ENCODE measurements at regions not wholly inside any gene's neighbourhood (a gene's known extent, or its start where the extent isn't known, plus 50 kb on each side); places are given as distances from the start of the nearest gene placed in this dataset.

- Histone ChIP-seq H3K23ac (ENCODE audit: low read length) (no peak overlapping the region), H2AK5ac (ENCODE audit: low read length) (no peak overlapping the region), H3K4ac (ENCODE audit: low read depth, low read length) (no peak overlapping the region), H4K8ac (ENCODE audit: low read depth, low read length) (no peak overlapping the region), H4K91ac (ENCODE audit: low read depth, low read length) (no peak overlapping the region), H3K4me2 (ENCODE audit: low read length) (no peak overlapping the region), H3K4me1 (ENCODE audit: control insufficient read depth in 1 of 2, insufficient read depth in 2 of 2, low read length in 2 of 2) (no peaks in the 10 kb centered on the region), H3K79me1 (ENCODE audit: low read length) (no peaks in the 10 kb centered on the region), H3K4me3 (ENCODE audit: low read depth, low read length) (no peak overlapping the region), H4K12ac (ENCODE audit: low read depth, low read length) (no peak overlapping the region), H3K18ac (ENCODE audit: low read length) (no peak overlapping the region), H3K14ac (ENCODE audit: low read length) (no peak overlapping the region), H3K79me2 (ENCODE audit: control insufficient read depth, insufficient read depth, low read length, poor library complexity) (no peaks in the 10 kb centered on the region), H2BK120ac (ENCODE audit: insufficient read depth, low read length, poor library complexity) (no peak overlapping the region), H2BK12ac (ENCODE audit: low read length) (no peak overlapping the region), H3K9ac (ENCODE audit: low read length) (no peak overlapping the region), H3K36me3 (ENCODE audit: control insufficient read depth in 1 of 2, insufficient read depth in 2 of 2, low read length in 2 of 2) (no peaks in the 10 kb centered on the region), H3K27me3 (ENCODE audit: insufficient read depth, low read length) (no peaks in the 10 kb centered on the region), H2BK5ac (ENCODE audit: low read depth, low read length, poor library complexity) (no peak overlapping the region), H2AFZ (ENCODE audit: insufficient read depth, low read length, poor library complexity) (no peak overlapping the region), H3K9me3 (ENCODE audit: insufficient read depth, low read depth, low read length) (no peaks in the 10 kb centered on the region), H3K27ac (ENCODE audit: low read depth, low read length) (no peak overlapping the region)
- no peak for DNase-seq
- no CpG with 5 or more reads among the region's 2 CpGs for WGBS (ENCODE audit: extremely low coverage, insufficient coverage, insufficient read length)
Observed at GRCh38 chr11:104522123-104522522, 358.2 kb upstream of the PDGFD start.

GRCh38 chr11:104510169-104510568 lies 346.2 kb upstream of the PDGFD start:
- H2BK5ac ChIP-seq (ENCODE audit: low read depth, low read length, poor library complexity): no peak overlapping the region
- H3K23ac ChIP-seq (ENCODE audit: low read length): no peak overlapping the region
- H3K27me3 ChIP-seq (ENCODE audit: insufficient read depth, low read length): no peaks in the 10 kb centered on the region
- peaks cover 0 to 1% of the 10 kb centered on the region in 2 experiments for H3K4me1 ChIP-seq (ENCODE audit: control insufficient read depth in 1 of 2, insufficient read depth in 2 of 2, low read length in 2 of 2)
- H4K91ac ChIP-seq (ENCODE audit: low read depth, low read length): no peak overlapping the region
- WGBS (ENCODE audit: extremely low coverage, insufficient coverage, insufficient read length): no CpG with 5 or more reads among the region's 2 CpGs
- no peak overlapping the region for H3K4me3 ChIP-seq (ENCODE audit: low read depth, low read length)
- no peak overlapping the region for H3K27ac ChIP-seq (ENCODE audit: low read depth, low read length)
- no peaks in the 10 kb centered on the region for H3K79me2 ChIP-seq (ENCODE audit: control insufficient read depth, insufficient read depth, low read length, poor library complexity)
- no peaks in the 10 kb centered on the region for H3K36me3 ChIP-seq (ENCODE audit: control insufficient read depth in 1 of 2, insufficient read depth in 2 of 2, low read length in 2 of 2)
- no peak overlapping the region for H4K12ac ChIP-seq (ENCODE audit: low read depth, low read length)
- H3K4me2 ChIP-seq (ENCODE audit: low read length): no peak overlapping the region
- no peak overlapping the region for H2BK120ac ChIP-seq (ENCODE audit: insufficient read depth, low read length, poor library complexity)
- H2BK12ac ChIP-seq (ENCODE audit: low read length): no peak overlapping the region
- no peak overlapping the region for H4K8ac ChIP-seq (ENCODE audit: low read depth, low read length)
- H3K79me1 ChIP-seq (ENCODE audit: low read length): no peaks in the 10 kb centered on the region
- H3K14ac ChIP-seq (ENCODE audit: low read length): no peak overlapping the region
- no peak overlapping the region for H3K9ac ChIP-seq (ENCODE audit: low read length)
- no peak overlapping the region for H3K18ac ChIP-seq (ENCODE audit: low read length)
- no peak overlapping the region for H3K4ac ChIP-seq (ENCODE audit: low read depth, low read length)
- no peak overlapping the region for H2AFZ ChIP-seq (ENCODE audit: insufficient read depth, low read length, poor library complexity)
- H3K9me3 ChIP-seq (ENCODE audit: insufficient read depth, low read depth, low read length): no peaks in the 10 kb centered on the region
- H2AK5ac ChIP-seq (ENCODE audit: low read length): no peak overlapping the region
- DNase-seq: no peak

GRCh38 chr11:104490182-104490581 lies 326.2 kb upstream of the PDGFD start:
- H3K27ac ChIP-seq (ENCODE audit: low read depth, low read length): no peak overlapping the region

GRCh38 chr11:104488561-104488960 lies 324.6 kb upstream of the PDGFD start:
- Histone ChIP-seq H3K18ac (ENCODE audit: low read length) (no peak overlapping the region), H3K14ac (ENCODE audit: low read length) (no peak overlapping the region), H4K8ac (ENCODE audit: low read depth, low read length) (no peak overlapping the region), H3K4me3 (ENCODE audit: low read depth, low read length) (no peak overlapping the region), H3K4me2 (ENCODE audit: low read length) (no peak overlapping the region), H3K27me3 (ENCODE audit: insufficient read depth, low read length) (no peaks in the 10 kb centered on the region), H3K23ac (ENCODE audit: low read length) (no peak overlapping the region), H4K12ac (ENCODE audit: low read depth, low read length) (no peak overlapping the region), H3K9me3 (ENCODE audit: insufficient read depth, low read depth, low read length) (peaks cover 4% of the 10 kb centered on the region), H2BK5ac (ENCODE audit: low read depth, low read length, poor library complexity) (no peak overlapping the region), H2BK120ac (ENCODE audit: insufficient read depth, low read length, poor library complexity) (no peak overlapping the region), H2AK5ac (ENCODE audit: low read length) (no peak overlapping the region), H3K4me1 (ENCODE audit: control insufficient read depth in 1 of 2, insufficient read depth in 2 of 2, low read length in 2 of 2) (no peaks in the 10 kb centered on the region), H3K9ac (ENCODE audit: low read length) (no peak overlapping the region), H3K79me1 (ENCODE audit: low read length) (no peaks in the 10 kb centered on the region), H4K91ac (ENCODE audit: low read depth, low read length) (no peak overlapping the region), H3K36me3 (ENCODE audit: control insufficient read depth in 1 of 2, insufficient read depth in 2 of 2, low read length in 2 of 2) (no peaks in the 10 kb centered on the region), H3K4ac (ENCODE audit: low read depth, low read length) (no peak overlapping the region), H2AFZ (ENCODE audit: insufficient read depth, low read length, poor library complexity) (no peak overlapping the region), H3K79me2 (ENCODE audit: control insufficient read depth, insufficient read depth, low read length, poor library complexity) (no peaks in the 10 kb centered on the region), H3K27ac (ENCODE audit: low read depth, low read length) (no peak overlapping the region), H2BK12ac (ENCODE audit: low read length) (no peak overlapping the region)
- no peak for DNase-seq
- no CpG with 5 or more reads among the region's 3 CpGs for WGBS (ENCODE audit: extremely low coverage, insufficient coverage, insufficient read length)

More at GRCh38 chr11:104490182-104490581, 326.2 kb upstream of the PDGFD start:
- Histone ChIP-seq H3K36me3 (ENCODE audit: control insufficient read depth in 1 of 2, insufficient read depth in 2 of 2, low read length in 2 of 2) (no peaks in the 10 kb centered on the region), H4K91ac (ENCODE audit: low read depth, low read length) (no peak overlapping the region), H3K4me1 (ENCODE audit: control insufficient read depth in 1 of 2, insufficient read depth in 2 of 2, low read length in 2 of 2) (no peaks in the 10 kb centered on the region), H2AFZ (ENCODE audit: insufficient read depth, low read length, poor library complexity) (no peak overlapping the region), H3K14ac (ENCODE audit: low read length) (no peak overlapping the region), H3K9ac (ENCODE audit: low read length) (no peak overlapping the region), H4K8ac (ENCODE audit: low read depth, low read length) (no peak overlapping the region), H3K4me3 (ENCODE audit: low read depth, low read length) (no peak overlapping the region), H3K27me3 (ENCODE audit: insufficient read depth, low read length) (no peaks in the 10 kb centered on the region), H2BK120ac (ENCODE audit: insufficient read depth, low read length, poor library complexity) (no peak overlapping the region), H3K4me2 (ENCODE audit: low read length) (no peak overlapping the region), H2BK5ac (ENCODE audit: low read depth, low read length, poor library complexity) (no peak overlapping the region), H3K4ac (ENCODE audit: low read depth, low read length) (no peak overlapping the region), H3K18ac (ENCODE audit: low read length) (no peak overlapping the region), H3K23ac (ENCODE audit: low read length) (no peak overlapping the region), H3K79me1 (ENCODE audit: low read length) (no peaks in the 10 kb centered on the region), H2BK12ac (ENCODE audit: low read length) (no peak overlapping the region), H2AK5ac (ENCODE audit: low read length) (no peak overlapping the region), H3K79me2 (ENCODE audit: control insufficient read depth, insufficient read depth, low read length, poor library complexity) (no peaks in the 10 kb centered on the region), H4K12ac (ENCODE audit: low read depth, low read length) (no peak overlapping the region), H3K9me3 (ENCODE audit: insufficient read depth, low read depth, low read length) (peaks cover 4% of the 10 kb centered on the region)
- no CpG with 5 or more reads among the region's 6 CpGs for WGBS (ENCODE audit: extremely low coverage, insufficient coverage, insufficient read length)
- no peak for DNase-seq

All from trophoblast cell (in vitro differentiated cells and primary cell).